Nephron progenitor cell (in vitro differentiated cells): ENCODE measurements at regions not wholly inside any gene's neighbourhood (a gene's known extent, or its start where the extent isn't known, plus 50 kb on each side); places are given as distances from the start of the nearest gene placed in this dataset.

ENCODE experiments used
- DNase-seq: peaks from one replicate; pipeline ENCODE4 v3.0.0; 2021
- H3K27ac Mint-ChIP-seq: 2 replicates; pipeline ENCODE4 v1.8.0; 2021; ENCODE audit warnings: mild to moderate bottlenecking, moderate library complexity, mixed read lengths
- H3K27me3 Mint-ChIP-seq: 2 replicates; pipeline ENCODE4 v1.8.0; 2021; ENCODE audit warnings: mild to moderate bottlenecking, low read depth, mixed read lengths; ENCODE audit not compliant: poor library complexity
- H3K36me3 Mint-ChIP-seq: 2 replicates; pipeline ENCODE4 v1.8.0; 2021; ENCODE audit warnings: low read depth, mixed read lengths
- H3K4me1 Mint-ChIP-seq: 2 replicates; pipeline ENCODE4 v1.8.0; 2021; ENCODE audit warnings: mixed read lengths
- H3K4me3 Mint-ChIP-seq: 2 replicates; pipeline ENCODE4 v1.8.0; 2021; ENCODE audit warnings: mild to moderate bottlenecking, moderate library complexity, mixed read lengths
- H3K9me3 Mint-ChIP-seq: 2 replicates; pipeline ENCODE4 v1.8.0; 2021; ENCODE audit warnings: mild to moderate bottlenecking, moderate library complexity, mixed read lengths
- TF ChIP-seq, protein P1 (sequence below): fragments of 200-600 bp; sonication (generic); IDR thresholded peaks from 2 replicates; pipeline ENCODE4 v1.5.0; 2021; ENCODE audit warnings: antibody characterized with exemption

DNA sequence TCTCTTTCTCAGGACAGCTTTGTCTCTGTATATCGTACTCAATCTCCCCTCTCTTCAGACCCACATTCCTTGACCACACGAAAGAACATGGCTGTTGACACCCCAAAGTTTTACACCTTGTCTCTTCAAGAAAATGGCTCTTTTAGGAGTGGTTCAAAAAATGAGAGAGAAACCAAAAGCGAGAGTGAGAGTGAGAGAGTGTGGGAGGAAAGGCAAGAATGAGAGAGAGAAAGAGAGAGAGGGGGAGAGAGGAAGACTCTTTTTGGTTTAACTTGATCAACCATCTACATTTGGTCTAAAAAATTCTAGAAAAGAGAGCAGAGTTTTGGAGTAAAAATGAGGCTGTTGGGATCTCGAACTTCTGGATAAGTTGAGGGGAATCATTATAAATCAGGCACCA lies 581.8 kb upstream of the WWC1 start:
- Mint-ChIP-seq H3K27ac (no peak overlapping the region), H3K4me1 (no peaks in the 10 kb centered on the region), H3K4me3 (no peak overlapping the region), H3K27me3 (no peaks in the 10 kb centered on the region), H3K36me3 (no peaks in the 10 kb centered on the region), H3K9me3 (no peaks in the 10 kb centered on the region)
- TF ChIP-seq, protein P1, sequence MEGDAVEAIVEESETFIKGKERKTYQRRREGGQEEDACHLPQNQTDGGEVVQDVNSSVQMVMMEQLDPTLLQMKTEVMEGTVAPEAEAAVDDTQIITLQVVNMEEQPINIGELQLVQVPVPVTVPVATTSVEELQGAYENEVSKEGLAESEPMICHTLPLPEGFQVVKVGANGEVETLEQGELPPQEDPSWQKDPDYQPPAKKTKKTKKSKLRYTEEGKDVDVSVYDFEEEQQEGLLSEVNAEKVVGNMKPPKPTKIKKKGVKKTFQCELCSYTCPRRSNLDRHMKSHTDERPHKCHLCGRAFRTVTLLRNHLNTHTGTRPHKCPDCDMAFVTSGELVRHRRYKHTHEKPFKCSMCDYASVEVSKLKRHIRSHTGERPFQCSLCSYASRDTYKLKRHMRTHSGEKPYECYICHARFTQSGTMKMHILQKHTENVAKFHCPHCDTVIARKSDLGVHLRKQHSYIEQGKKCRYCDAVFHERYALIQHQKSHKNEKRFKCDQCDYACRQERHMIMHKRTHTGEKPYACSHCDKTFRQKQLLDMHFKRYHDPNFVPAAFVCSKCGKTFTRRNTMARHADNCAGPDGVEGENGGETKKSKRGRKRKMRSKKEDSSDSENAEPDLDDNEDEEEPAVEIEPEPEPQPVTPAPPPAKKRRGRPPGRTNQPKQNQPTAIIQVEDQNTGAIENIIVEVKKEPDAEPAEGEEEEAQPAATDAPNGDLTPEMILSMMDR: no peak
- DNase-seq: no peak

DNA sequence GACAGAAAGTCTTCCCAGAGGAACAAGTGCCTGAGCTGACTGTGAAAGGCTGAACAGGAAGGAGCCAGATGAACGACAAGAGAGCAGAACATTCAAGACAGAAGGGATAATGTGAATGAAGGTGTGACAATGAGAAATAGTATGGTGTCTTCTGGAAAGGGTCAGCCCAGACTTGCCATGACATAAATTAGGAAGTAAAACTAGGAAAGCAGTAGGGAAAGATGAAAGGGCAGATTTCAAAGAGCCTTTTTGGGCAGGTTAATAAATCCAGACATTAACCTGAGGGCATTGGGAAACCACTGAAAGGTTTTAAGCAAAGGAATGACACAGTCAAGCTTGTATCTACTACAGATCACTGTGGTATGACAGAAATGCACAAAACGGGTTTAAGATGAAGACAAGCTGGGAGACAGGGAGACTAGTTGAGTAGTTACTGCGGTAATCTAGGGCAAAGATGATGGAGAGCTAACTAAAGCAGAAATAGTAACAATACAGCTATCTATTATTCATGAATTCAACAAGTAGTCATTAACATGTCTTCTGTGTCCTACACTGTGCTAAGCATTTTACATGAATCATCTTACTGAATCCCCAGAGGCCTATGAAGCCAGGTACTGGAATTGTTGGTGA lies 580.9 kb upstream of the WWC1 start:
- Mint-ChIP-seq H3K4me1 (no peaks in the 10 kb centered on the region), H3K36me3 (no peaks in the 10 kb centered on the region), H3K27me3 (no peaks in the 10 kb centered on the region), H3K4me3 (no peak overlapping the region), H3K9me3 (no peaks in the 10 kb centered on the region), H3K27ac (no peak overlapping the region)
- no peak for DNase-seq
- TF ChIP-seq, protein P1: no peak

DNA sequence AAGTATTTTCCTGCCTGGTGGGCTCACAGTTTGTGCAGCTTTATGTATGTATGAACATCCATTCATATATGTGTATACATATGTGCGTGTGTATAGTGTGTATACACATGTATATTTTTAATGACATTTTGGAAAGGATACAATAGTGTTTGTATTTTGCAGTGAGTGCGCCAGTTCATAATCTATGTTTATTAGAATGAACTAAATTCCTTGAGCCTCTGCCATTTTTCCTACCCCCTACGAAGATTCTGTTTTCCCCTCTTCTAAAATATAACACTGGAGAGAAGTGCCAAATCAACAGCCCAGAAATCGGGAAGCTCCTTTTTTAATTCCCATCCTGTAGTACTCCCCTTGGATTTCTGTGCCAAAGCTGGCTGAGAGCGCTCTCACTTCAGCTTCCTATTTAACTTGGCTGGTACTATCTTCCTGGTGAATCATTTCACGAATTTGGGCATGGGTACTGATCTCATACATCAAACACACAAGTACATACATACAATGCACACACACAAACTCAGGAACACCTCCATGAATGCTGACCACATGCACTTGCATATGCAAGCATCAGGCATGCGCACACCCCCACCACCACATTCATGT lies 578.4 kb upstream of the WWC1 start:
- DNase-seq: no peak
- H3K36me3 Mint-ChIP-seq: no peaks in the 10 kb centered on the region
- H3K4me3 Mint-ChIP-seq: no peak overlapping the region
- H3K27ac Mint-ChIP-seq: no peak overlapping the region
- no peaks in the 10 kb centered on the region for H3K27me3 Mint-ChIP-seq
- no peaks in the 10 kb centered on the region for H3K4me1 Mint-ChIP-seq
- TF ChIP-seq, protein P1: no peak
- no peaks in the 10 kb centered on the region for H3K9me3 Mint-ChIP-seq

DNA sequence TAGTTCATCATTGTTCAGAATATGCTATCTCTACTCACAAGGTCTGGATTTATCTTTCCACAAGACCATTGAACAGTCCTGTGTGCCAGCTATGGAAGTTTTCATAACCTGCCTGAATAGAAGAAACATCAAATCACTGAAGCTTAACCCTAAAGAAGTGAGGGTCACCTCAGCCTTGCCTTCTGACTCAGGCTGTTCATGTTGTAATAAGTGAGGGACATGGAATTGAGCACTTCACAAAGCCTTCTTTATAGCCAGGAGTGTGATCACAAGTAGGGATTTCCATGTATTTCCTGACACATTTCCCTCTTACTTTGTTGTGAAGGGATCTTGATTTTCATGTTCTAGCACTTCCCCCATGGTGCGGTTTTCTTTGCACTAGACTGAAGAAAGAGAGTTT lies 577.5 kb upstream of the WWC1 start:
- Mint-ChIP-seq H3K27ac (no peak overlapping the region), H3K4me3 (no peak overlapping the region), H3K4me1 (no peaks in the 10 kb centered on the region), H3K36me3 (no peaks in the 10 kb centered on the region), H3K9me3 (no peaks in the 10 kb centered on the region), H3K27me3 (no peaks in the 10 kb centered on the region)
- no peak for DNase-seq
- TF ChIP-seq, protein P1: no peak

DNA sequence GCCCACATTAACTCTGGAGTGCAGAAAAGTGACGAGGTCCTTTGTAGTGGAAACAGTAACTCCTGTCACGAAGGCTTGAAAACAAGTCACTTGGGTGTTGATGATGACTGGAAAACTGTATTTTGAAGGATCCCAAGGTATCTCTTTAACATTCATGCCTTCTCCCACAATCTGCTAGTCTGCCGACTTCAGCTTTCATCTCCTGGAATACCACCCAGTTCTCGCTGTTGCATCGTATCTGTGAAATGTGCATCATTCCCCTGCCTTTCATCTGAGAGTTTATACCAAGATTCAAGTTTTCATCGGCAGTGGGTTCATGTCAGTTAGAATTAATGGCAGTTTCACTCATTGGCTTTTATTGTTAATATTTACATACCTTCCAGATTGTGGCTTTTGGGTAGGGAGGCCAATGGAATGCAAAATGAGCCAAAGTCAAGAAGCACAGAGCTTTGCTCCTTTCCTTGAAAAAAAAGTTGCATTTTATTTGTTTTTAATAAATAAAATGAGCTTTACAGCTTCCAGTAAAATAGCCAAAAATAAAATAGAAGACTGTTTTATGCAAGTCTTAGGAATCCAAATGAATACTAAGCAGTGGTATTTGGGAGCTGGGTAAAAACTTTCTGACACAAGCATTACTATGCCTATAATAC lies 575.2 kb upstream of the WWC1 start:
- Mint-ChIP-seq H3K27ac (no peak overlapping the region), H3K27me3 (no peaks in the 10 kb centered on the region), H3K4me1 (no peaks in the 10 kb centered on the region), H3K4me3 (no peak overlapping the region), H3K9me3 (no peaks in the 10 kb centered on the region), H3K36me3 (no peaks in the 10 kb centered on the region)
- TF ChIP-seq, protein P1: no peak
- DNase-seq: no peak

DNA sequence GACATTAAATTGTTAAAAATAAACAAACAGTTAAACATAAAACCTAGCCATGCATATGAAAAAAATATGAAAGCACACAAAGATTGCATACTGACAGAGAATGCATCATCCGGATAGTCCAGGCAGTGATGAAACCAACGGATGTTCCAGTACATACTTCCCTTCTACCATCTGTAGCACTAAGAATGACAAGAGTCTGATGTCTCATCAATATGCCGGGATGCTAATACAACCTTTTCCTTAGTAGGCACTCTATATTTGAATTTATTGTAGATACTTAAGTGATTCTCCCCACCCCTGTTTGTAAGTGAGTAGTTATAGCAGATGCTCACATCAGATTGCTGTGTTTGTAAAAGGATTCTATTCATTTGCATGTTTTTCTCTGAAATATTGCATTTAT lies 571.2 kb upstream of the WWC1 start:
- H3K4me3 Mint-ChIP-seq: no peak overlapping the region
- no peak overlapping the region for H3K27ac Mint-ChIP-seq

More for the DNA sequence above, 571.2 kb upstream of the WWC1 start:
- Mint-ChIP-seq H3K4me1 (peaks cover 19% of the 10 kb centered on the region), H3K9me3 (no peaks in the 10 kb centered on the region), H3K27me3 (no peaks in the 10 kb centered on the region), H3K36me3 (no peaks in the 10 kb centered on the region)
- TF ChIP-seq, protein P1: no peak
- no peak for DNase-seq
